Left hindlimb (tissue), 1 donor: ENCODE measurements at regions not wholly inside any gene's neighbourhood (a gene's known extent, or its start where the extent isn't known, plus 50 kb on each side); places are given as distances from the start of the nearest gene placed in this dataset.

ENCODE experiments used
- DNase-seq: peaks from one replicate; pipeline ENCODE4 v3.0.0-alpha.2; 2018

DNA sequence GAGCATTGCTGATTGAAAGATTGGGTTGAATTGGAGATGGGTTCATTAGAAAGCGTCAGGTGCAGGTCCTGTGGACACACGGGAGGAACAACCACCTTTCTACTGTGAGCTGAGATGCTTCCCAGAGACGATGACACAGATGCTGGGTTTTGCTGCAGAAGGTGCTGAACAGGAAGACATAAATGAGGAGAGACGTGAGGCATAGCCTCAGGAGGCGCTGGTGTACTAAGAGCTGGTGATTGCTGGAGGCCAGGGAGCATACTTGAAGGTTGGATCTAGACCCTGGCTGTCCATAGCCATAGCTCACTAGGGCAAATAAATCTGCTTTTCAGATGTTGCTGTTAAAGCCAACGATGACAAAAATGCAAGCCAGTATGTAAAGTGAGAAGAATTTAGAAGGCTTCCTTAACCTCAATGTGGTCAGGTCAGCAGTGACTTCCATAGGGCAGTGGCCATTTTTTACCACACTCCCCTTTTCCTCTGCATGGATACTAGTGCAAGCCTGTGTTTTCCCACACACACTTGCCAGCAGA is 153.7 kb downstream of the SOX11 start:
- DNase-seq: no peak

GRCh38 chr2:5846881-5847280 is 154.7 kb downstream of the SOX11 start:
- DNase-seq: no peak

GRCh38 chr2:5849562-5849961 is 157.4 kb downstream of the SOX11 start:
- no peak for DNase-seq

GRCh38 chr2:5851410-5851809 is 159.2 kb downstream of the SOX11 start:
- DNase-seq: no peak

GRCh38 chr2:5854797-5855196 is 162.6 kb downstream of the SOX11 start:
- no peak for DNase-seq

- peak; percentile 45 for DNase-seq
Observed at GRCh38 chr2:5867056-5867455, 174.9 kb downstream of the SOX11 start.

GRCh38 chr2:5868931-5869330 is 176.7 kb downstream of the SOX11 start:
- DNase-seq: no peak

DNA sequence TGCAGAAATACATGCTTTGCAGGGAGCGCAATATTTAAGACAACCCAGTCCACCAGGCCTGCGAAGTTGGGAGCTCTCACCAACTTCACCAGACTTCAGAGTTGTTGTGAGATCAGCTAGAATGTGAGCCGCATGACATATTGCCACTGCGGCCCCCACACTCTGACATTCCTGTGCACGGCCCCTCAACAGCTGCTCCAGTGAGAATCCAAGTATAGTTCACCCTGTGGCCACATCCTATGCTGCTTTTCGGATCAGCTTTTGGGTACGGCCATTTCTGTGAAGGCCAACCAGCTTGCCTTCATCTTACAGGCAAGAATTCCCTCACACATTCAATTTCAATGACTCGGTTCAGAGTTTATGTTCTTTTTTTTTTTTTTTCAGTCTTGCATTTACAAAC is 177.8 kb downstream of the SOX11 start:
- no peak for DNase-seq

GRCh38 chr2:5877360-5877759 is 185.2 kb downstream of the SOX11 start:
- no peak for DNase-seq

DNA sequence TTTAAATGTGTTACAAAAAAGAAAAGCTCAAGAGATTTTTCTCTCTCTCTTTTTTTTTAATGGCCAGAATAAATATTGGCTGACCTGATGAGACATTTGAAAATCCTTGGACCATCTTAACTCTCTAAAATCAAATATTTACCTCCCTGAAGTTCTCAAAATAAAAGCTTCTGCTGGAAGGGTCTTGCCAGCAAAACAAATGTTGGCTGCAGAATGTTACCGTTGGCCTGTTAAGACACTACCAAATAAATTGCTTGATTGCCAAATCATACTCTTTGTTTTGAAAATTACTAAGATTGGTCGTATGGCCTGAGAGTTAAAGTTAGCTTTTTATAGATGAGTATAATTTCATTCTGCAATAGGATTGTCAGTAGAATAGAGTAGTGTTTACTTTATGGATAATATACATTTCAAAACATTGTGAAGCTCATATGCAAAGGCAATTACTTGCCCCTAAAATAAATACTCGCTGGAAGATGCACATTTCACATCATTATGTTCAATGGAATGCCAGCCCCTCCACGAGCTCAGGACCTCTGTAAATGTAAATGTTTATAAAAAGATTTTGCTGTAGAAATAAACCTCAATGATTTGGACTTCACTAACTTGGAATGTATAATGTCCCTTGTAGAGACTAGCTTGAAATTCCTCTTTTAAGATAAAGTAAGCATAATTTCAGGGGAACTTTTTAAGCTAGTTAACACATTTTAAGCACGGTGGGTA is 193.4 kb downstream of the SOX11 start:
- no peak for DNase-seq

- no peak for DNase-seq
Observed at GRCh38 chr2:5886462-5886861, 194.3 kb downstream of the SOX11 start.

DNA sequence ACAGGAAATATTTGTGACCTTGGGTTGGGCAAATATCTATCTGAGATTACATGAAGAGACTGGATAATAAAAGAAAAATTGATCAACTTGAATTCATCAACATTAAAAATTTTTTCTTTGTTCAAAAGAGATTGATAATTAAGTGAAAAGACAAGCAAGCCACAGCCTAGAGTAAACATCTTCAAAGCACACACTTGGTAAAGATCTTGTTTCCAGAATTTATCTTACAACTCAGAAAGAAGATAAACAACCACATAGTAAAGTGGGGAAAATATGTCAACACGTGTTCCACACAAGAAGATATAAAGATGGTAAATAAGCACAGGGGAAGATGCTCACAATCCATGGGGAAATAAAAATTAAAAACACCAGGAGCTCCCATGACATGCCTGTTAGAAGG is 195.9 kb downstream of the SOX11 start:
- DNase-seq: no peak

- DNase-seq: no peak
Observed at GRCh38 chr2:5889519-5889918, 197.3 kb downstream of the SOX11 start.

- no peak for DNase-seq
Observed at GRCh38 chr2:5894355-5894754, 202.2 kb downstream of the SOX11 start.

GRCh38 chr2:5895284-5895683 is 203.1 kb downstream of the SOX11 start:
- DNase-seq: no peak

DNA sequence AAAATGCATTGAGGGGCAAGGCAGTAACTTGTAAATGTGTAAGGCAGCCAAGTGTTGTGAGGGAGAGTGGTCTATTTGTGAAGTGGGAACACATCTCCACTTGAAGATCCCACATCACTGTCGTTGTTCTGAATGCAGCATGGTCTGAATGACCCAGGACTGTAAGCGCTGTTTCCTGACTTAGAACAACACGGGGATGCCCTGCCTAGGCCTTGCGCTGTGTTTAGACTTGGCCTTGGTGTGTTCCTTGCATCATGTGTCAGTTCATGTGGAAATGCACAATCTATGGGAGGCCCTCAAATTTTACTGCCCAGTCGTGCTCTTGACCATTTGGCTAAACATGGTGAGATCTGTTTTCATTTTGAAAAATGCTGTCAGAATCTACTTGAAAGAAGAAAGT is 205.1 kb downstream of the SOX11 start:
- no peak for DNase-seq

GRCh38 chr2:5898667-5899066 is 206.5 kb downstream of the SOX11 start:
- DNase-seq: no peak

DNA sequence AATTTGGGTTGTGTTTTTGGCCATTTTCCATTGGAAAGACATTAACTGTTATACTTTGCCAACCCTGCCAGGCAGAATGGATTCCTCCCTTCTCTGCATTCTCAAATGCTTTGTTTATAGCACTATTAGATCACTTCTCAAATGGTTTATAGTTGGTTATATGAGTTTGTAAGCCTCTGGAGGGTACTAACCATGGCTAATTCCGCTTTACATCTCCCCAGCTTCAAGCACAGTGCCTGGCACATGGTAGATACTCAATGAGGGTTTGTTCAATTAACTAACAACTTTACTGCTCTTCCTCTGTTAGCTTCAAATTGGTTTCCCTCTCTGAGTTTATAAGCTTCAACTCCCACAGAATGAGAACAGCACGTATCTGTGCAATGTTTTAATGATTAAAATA is 213.5 kb downstream of the SOX11 start:
- DNase-seq: no peak

DNA sequence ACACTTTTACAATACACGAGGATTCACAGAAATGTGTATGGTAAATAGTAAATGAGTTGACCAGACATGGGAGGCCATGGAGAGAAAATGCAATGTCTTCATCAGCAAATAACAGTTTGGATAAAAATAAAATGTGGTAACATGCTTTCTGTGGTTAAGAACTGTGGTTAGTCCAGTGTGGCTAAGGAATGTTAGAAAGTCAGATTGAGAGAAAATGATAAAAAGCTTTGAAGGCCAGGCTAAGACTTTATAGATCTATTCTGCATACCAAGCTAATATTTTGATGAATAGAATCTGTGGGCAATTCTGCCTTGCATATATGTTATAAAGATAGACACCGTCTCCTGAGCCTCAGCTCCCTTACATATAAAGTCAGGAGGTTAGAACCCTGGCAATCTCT is 215.9 kb downstream of the SOX11 start:
- no peak for DNase-seq

GRCh38 chr2:5911718-5912117 is 219.5 kb downstream of the SOX11 start:
- no peak for DNase-seq

DNA sequence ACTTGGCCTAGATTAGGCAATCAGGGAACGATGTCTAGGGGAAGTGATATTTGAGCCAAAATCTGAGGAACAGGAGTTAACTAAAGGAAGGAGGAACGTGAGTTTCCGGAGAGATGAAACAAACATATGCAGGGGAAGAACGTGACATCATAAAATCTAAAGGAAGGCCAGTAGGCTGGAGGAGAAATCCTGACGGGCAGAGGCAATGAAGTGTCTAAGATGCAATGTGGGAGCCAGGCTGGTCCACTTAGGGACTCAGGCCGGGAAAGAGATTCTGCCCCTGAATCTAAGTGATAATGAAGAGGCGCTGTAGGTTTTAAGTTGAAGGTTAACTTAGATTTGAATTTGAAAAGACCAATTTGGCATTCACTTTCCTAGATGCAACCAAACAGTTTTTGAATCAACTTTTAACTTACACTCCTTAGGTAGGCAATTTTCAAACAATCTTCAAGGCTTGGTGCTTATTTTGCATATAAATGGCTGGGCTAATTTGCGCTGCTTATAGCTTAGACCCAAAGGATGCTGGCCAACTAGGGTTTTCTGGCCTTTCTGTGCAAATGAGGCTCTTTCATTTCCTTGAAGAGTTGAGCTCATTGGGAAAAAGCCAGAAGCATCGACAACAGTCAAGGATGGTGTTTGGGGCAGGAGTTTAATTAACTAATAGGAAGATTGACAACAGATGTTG is 221.7 kb downstream of the SOX11 start:
- DNase-seq: no peak

DNA sequence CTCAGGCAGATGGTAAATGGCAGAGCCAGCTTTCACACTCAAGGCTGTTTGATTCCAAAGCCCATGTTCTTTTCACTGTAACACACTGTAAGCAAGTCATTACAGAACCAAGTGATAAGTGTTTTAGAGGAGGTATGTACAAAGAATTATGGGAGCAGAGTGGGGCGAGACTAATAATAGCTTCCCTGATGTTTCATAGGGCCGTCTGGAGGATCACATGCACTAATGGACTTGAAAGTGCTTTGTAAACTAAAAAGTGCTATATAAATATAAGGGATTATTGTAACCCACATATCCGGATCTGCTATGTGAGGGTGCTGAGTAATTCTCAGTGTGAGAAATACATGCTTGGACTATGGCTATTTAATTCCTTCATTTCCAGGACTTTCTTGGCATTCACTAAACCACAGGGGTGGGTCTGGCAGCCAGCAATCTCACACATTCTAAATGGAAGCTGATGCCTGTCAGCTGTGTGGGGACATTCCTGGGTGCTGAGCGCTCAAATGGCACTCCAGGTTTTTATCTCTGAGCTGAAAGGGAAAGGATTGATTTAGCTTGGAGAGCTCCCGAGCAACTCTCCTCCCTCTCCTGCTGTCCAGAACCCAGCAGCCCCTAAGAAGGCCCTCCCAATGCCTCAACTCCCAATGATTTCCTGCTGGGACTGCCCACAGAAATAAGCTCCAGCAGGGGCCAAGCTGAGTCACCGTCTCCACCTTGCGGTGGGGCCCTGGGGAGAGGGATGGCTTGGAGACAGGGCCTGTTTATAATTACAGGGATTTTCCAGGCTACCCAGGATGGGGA is 222.8 kb downstream of the SOX11 start:
- peak; percentile 75 for DNase-seq

- DNase-seq: no peak
Observed at GRCh38 chr2:5915881-5916310, 223.7 kb downstream of the SOX11 start.
